ENCODE measurements at regions not wholly inside any gene's neighbourhood (a gene's known extent, or its start where the extent isn't known, plus 50 kb on each side); places are given as distances from the start of the nearest gene placed in this dataset.

DNA sequence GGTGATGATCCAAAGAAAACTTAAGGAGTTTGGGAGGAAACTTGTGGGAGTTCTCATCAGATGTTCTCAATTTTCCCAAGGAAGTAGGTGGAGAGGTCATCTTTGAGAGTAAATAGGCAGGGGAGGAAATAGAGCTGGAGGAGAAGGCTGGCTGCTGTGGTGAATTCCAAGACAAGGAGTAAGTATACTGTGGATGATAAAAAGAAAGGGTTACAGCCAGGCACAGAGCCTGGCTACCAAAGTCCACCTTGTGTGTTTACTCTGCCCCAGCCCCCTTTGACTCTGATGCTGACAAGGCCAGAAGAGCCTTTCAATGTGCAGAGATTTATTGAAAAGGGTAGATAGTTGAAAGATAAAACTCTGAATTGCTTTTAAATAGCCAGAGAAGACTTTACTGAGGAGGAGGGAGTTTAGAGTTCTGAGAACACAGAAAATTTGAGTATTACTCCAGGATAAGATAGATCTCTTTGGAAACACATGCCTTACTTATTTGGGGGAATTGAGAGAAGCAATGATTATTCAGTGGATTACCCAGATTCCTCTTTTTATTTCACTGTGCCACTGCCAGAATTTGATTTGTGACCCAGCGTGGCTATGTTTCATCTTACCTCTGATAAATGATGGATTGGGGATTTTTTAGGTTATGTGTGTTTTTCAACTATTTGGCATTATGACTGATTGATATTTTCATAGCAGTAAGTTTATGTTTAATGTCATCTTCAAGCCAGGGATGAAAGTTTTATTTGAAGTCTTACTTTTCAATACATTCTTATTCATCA, 182.6 kb upstream of the JAG1 start (continued):
- TF ChIP-seq, protein P1, sequence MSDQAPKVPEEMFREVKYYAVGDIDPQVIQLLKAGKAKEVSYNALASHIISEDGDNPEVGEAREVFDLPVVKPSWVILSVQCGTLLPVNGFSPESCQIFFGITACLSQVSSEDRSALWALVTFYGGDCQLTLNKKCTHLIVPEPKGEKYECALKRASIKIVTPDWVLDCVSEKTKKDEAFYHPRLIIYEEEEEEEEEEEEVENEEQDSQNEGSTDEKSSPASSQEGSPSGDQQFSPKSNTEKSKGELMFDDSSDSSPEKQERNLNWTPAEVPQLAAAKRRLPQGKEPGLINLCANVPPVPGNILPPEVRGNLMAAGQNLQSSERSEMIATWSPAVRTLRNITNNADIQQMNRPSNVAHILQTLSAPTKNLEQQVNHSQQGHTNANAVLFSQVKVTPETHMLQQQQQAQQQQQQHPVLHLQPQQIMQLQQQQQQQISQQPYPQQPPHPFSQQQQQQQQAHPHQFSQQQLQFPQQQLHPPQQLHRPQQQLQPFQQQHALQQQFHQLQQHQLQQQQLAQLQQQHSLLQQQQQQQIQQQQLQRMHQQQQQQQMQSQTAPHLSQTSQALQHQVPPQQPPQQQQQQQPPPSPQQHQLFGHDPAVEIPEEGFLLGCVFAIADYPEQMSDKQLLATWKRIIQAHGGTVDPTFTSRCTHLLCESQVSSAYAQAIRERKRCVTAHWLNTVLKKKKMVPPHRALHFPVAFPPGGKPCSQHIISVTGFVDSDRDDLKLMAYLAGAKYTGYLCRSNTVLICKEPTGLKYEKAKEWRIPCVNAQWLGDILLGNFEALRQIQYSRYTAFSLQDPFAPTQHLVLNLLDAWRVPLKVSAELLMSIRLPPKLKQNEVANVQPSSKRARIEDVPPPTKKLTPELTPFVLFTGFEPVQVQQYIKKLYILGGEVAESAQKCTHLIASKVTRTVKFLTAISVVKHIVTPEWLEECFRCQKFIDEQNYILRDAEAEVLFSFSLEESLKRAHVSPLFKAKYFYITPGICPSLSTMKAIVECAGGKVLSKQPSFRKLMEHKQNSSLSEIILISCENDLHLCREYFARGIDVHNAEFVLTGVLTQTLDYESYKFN (CRISPR knock-in tag; conservative IDR thresholded peaks at IDR 0.05): peak; percentile 64
- no peak for TF ChIP-seq KDM5A (IDR thresholded peaks at IDR 0.05; ENCODE audit: borderline replicate concordance, low read length)
- no peak for TF ChIP-seq ZBTB33 (CRISPR knock-in tag; IDR thresholded peaks at IDR 0.05)
- TF ChIP-seq ZNF281 (CRISPR knock-in tag; IDR thresholded peaks at IDR 0.05; ENCODE audit: borderline replicate concordance): peak; percentile 89
- TF ChIP-seq SP5 (CRISPR knock-in tag; IDR thresholded peaks at IDR 0.05; ENCODE audit: borderline replicate concordance, low read depth): no peak
- TF ChIP-seq ZNF17 (CRISPR knock-in tag; IDR thresholded peaks at IDR 0.05): no peak
- TF ChIP-seq NR1H2 (CRISPR knock-in tag; IDR thresholded peaks at IDR 0.05; ENCODE audit: borderline replicate concordance, low read depth): no peak
- no peak for TF ChIP-seq SCMH1 (CRISPR knock-in tag; IDR thresholded peaks at IDR 0.05; ENCODE audit: borderline replicate concordance)
- no peak for TF ChIP-seq ZKSCAN8 (CRISPR knock-in tag; IDR thresholded peaks at IDR 0.05; ENCODE audit: borderline replicate concordance)
- TF ChIP-seq, protein P2, sequence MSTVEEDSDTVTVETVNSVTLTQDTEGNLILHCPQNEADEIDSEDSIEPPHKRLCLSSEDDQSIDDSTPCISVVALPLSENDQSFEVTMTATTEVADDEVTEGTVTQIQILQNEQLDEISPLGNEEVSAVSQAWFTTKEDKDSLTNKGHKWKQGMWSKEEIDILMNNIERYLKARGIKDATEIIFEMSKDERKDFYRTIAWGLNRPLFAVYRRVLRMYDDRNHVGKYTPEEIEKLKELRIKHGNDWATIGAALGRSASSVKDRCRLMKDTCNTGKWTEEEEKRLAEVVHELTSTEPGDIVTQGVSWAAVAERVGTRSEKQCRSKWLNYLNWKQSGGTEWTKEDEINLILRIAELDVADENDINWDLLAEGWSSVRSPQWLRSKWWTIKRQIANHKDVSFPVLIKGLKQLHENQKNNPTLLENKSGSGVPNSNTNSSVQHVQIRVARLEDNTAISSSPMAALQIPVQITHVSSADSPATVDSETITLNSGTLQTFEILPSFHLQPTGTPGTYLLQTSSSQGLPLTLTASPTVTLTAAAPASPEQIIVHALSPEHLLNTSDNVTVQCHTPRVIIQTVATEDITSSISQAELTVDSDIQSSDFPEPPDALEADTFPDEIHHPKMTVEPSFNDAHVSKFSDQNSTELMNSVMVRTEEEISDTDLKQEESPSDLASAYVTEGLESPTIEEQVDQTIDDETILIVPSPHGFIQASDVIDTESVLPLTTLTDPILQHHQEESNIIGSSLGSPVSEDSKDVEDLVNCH (CRISPR knock-in tag; IDR thresholded peaks at IDR 0.05): no peak
- TF ChIP-seq CBFB (CRISPR knock-in tag; IDR thresholded peaks at IDR 0.05): no peak
- TF ChIP-seq, protein P3, sequence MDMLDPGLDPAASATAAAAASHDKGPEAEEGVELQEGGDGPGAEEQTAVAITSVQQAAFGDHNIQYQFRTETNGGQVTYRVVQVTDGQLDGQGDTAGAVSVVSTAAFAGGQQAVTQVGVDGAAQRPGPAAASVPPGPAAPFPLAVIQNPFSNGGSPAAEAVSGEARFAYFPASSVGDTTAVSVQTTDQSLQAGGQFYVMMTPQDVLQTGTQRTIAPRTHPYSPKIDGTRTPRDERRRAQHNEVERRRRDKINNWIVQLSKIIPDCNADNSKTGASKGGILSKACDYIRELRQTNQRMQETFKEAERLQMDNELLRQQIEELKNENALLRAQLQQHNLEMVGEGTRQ (IDR thresholded peaks at IDR 0.05; ENCODE audit: low read depth, low read length): no peak
- TF ChIP-seq, protein P3 (CRISPR knock-in tag; IDR thresholded peaks at IDR 0.05; ENCODE audit: borderline replicate concordance): no peak
- TF ChIP-seq ATRX (CRISPR knock-in tag; IDR thresholded peaks at IDR 0.05; ENCODE audit: borderline replicate concordance): no peak
- TF ChIP-seq ZNF501 (CRISPR knock-in tag; IDR thresholded peaks at IDR 0.05): no peak
